Endometrial microvascular endothelial cells (primary cell): ENCODE measurements at regions not wholly inside any gene's neighbourhood (a gene's known extent, or its start where the extent isn't known, plus 50 kb on each side); places are given as distances from the start of the nearest gene placed in this dataset.

Experiments
- in situ Hi-C: cut with HindIII; loops from 2 replicates; pipeline ENCODE4 v1.10.0; 2017; ENCODE audit warnings: low sequenced_read_pairs, low pct_unique_long_range_greater_than_20kb; ENCODE audit errors: inconsistent ontology term

DNA sequence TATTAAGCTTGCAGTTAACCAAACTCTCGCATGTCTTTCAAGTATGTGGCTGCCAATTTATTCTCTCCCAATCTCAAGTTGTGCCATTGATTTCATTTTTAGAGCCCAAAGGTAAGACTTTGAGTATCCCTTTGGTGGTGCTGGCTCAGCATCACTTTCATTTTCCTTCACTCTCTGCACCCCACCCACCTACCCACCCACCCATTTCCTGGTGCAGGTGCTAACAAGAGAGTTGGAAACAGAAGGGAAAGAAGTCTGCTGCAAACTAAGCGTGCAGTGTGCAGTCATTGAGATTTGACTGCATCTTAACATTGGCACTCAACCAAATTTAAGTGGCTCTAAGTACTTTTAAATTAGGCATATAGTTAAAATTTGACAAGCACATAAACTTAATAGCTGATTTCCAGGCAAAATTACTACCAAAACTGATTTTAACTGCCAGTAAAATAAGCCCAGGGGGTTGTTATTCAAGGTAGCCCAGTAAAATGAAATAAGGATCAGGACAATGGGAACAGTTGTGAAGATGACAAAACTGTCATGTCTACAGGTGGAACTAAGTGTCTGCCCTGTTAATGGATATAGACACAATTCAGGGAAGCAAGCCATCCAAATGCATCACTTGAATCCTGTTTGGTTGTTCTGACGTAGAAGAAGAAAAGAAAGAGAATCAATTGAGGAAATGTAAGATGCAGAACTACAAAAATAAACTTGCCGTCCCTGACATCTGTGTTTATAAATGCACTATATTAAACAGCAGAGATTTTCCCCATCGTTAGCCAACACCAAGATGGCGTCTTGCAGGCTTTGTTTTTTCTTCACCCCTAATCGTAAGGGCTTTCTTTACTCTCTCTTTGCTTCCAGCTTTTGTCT, 184.2 kb downstream of the KDR start:
- in situ Hi-C loops = no loop called here

DNA sequence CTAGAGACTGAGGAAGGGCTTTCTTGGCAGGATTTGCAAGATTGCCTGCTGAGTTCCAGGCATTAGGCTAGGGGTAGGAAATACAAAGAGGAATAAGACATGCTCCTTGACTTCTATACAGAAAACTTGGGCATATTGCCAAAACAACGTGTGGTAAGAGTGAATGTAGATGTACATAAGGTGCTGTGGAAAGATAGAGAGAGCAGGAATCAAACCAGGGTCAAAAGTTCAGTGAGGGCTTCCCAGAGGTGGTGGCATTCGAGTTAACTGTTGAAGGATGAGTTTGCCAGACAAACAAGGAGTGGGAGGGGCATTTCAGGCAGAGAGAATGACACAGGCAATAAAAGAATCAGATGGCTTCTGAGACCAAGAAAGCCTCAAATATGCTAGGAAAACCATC, 187.9 kb downstream of the KDR start:
- in situ Hi-C loops = no loop called here

DNA sequence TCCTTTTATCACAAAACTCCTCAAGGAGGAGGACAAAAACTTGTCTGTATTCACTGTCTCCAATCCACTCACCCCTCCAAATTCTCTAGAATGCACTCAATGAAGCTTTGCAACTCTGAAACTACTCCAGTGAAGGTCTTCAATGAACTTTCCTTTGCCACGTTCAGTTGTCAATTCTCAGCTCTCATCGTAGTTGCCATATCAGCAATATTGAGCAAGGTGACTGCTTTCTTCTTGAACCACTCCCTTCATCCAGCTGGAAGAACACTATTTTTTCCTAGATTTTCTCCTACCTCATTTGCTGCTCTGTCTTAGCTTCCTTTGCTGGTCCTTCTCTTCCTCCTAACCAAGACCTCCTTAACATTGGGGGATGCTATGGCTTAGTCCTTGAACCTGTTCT, 191.8 kb downstream of the KDR start:
- in situ Hi-C loops = no loop called here

DNA sequence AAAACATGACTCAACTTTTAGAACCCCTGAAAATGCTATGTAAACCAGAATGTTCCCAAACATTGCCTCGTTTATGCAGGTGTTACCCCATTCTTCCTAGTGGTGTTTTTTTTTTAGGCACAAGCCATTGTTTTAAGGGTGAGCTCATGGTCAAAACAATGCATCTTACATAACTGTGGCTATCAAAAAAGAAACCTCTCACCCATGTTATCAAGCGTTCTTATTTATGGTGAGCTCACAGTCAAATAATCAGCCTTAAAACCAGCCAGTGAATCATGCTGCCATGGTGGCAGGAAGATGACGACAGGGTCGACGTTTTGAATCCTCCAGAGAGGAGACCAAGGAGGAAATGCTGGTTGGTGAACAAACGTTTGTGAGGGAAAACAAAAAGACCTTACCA, 195.2 kb downstream of the KDR start:
- in situ Hi-C loops = no loop called here

DNA sequence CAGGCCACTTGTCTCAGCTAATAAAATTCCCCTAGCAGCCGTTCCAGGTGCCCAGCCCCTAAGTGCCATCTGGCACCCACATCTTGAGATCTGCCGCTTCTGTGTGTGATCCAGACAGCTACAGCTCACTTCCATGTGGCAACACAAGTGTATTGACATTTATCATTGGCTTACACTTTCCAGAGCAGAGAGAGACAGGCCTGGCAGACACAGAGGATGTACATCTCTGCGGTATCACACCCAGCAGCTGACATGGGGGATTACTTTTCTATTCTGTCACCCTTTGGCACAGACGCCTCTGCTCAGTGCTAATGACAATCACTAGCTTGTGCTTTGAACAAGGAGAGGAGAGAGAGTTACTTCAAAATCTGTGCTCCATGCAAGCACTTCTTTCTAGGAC, 195.9 kb downstream of the KDR start:
- in situ Hi-C loops = no loop called here

DNA sequence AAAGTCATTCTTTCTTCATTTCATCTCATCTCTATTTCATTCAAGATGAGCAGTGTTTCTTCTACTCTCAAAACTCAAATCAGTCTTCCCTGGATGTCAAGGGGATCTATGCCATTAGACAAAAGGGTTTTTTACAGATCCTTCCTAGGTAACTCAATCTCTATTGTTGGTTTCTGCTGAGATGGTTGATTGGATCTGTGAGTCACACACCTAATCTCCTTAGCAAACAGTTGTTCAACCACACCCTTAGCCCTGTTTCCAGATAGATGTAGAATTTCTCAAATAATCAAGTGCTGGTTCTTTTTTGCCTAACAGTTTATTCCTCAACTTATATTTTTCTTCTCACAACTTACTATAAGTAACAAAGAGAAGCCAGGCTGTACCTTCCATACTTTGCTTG, 200.5 kb downstream of the KDR start:
- in situ Hi-C loops = no loop called here

DNA sequence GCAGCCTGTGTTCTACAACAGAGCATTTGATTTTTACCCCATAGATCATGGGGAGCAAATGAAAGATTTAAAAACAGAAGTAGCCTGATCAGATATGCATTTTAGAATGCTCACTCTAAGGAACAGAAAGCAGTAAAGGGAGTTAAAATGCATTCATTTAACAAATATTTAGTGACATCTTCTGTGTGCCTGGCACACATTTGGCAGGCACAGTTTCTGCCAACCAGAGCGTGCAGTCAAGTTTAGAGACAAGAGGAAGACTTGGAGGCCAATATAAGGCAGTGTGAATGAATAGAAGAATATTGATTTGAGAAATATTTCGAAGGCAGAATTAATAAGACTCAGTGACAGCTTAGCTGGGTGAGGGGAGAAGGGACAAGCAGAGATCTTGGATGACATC, 210.1 kb downstream of the KDR start:
- in situ Hi-C loops = no loop called here

DNA sequence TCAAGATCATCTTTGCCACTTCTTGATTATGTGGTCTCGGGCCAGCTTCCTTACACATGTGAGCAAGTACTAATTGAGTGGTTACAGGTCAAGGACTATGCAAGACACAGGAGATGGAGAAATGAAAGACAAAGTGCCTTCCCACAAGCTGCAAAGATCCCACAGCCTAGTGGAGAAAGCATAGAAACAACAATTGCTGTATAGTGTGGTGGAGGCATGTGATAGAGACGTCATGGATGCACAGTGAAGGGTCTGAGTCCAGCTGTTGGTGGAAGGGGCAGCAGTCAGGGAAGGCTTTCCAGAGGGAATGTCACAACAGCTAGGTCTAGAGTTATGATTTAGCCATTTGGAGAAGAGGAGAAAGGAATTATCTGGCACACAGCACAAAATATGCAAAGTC, 210.6 kb downstream of the KDR start:
- in situ Hi-C loops = no loop called here

DNA sequence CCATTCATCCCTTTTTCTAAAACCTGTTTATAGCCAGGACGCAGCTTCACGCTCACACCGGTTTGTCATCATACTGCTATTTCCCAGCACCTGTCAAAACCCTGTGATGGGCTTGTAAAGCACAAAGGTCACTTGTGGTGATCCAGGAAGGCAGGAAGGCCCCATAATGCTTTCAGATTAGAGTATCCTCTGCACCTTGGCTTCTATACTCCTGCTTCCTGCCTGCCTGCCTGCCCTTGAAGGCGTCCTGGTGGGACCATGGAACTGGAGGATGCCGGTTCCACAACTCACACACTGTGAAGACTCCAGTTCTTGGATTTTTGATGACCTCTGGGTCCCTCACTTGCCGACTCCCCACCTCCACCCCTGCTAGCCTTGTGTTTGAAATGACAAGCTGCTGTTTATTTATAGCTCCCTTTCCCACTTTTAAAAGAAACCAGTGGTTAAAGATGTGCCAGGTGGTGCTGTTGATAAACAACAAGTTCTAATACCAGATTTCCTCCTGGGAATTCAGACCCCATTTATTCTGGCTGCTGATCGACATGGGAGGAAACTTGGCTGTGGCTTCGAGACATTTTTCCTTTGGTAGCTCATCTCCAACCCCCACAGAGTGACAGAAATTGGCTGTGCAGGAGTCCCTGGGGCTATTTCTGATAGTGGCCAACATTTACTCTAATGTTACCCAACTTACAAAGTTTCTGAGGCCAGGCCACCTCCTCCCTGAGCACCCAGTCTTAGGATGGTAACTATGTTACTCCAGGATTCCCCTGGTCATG, 211.5 kb downstream of the KDR start:
- in situ Hi-C loops = no loop called here

DNA sequence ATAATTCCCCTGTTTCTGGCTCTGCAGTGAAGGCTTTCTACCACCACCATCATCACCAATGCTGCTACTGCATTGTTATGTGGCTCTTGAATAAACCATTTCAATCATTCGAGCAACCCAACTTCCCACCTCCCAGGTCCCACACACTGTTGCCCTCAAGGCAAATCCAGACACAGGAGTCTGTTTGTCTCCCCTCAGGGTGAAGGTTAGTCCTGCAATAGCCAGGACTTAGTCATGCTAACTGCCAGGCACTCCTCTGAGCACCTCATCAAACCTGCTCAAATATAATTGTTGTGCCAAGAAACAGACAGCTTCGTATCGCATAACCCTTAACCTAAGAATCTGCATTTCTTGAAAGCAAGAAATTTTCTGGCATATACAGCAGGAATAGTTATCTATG, 213.2 kb downstream of the KDR start:
- in situ Hi-C loops = no loop called here

DNA sequence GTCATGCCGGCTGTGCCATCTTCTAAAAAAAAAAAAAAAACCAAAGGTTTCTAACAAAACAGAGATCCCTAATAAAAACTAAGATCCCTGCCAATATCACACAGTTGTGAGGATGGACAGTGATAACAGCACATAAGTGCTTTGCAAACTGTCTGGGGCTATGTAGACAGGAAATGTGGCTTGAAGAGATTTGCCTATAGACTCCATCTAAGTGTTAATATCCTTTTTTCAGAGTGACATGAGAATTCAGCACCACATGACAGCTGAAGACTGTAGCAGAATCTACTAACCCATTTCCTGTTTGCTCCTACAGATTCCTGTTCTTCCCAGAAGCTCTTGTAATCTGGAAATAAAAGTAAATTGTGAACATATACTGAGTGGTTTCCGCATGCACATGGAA, 215.4 kb downstream of the KDR start:
- in situ Hi-C loops = no loop called here

DNA sequence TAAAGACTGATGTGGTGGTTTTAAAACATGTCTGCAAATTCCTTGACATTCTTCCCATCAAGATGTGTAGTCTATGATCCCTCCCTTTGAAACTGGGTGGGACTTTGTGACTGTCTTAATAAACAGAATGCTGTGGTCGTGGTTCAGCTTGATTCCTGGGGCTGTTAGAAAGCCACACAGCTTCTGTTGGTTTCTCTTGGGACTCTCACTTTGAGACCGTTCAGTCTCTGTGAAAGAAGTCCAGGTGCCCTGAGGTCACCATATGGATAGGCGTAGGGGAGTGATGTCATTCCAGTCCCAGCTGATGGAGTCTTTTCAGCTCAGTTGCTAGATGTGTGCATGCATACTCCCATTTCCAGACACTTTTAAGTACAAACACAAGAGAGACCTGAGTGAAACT, 216.6 kb downstream of the KDR start:
- in situ Hi-C loops = no loop called here

DNA sequence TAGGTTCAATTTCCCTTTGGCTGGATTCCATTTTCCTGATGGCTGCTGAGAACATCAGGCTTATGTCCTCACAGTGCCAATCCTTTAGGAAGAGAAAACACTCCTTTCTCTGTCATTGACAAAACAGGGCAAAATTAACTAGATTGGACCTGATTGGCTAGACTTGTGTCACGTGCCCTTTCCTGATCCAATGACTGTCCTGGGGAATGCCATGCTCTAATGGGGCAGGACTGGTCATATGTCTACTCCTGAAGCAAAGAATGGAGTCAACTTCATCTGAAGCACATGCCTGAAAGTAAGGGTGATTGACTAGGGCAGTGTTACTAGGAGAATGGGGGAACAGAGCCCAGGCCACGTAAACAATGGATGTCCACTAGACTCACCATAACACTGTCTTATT, 220.4 kb downstream of the KDR start:
- in situ Hi-C loops = no loop called here

DNA sequence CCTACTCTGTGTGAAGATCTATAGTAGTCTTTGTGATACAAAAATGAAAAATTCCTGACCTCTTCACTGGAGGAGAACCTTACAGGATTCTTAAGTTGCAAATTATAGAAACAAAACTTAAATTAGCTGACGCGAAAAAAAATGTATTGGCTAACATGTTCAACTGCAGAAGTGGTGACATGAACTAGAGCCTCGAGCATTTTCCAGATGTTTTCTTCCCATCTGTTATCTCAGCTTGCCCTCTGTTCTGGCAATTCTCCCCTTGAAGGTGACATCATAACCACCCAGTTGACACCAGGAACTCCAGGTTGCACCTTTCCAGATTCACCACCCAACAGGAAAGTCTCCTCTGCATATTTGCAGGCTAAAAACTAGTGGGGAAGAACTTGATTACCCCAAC, 222.4 kb downstream of the KDR start:
- in situ Hi-C loops = no loop called here

DNA sequence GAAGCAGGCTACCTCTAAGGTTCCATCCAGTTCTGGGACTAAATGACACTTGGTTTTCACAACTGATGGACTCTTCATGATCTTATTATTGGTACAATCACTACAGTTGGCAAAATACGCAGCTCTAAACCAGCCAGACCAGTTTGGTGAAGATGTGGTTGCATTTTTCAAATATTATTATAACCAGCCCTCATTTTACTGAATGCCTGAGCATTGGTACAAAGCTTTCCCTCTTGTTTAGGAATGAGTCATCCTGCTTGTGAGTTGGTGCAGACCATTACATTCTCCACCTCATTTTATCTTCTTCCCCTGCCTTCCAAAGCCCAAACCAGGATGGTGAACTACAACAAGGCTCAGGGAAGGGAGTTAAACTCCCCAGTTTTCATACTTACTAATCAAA, 223.1 kb downstream of the KDR start:
- in situ Hi-C loops = no loop called here

DNA sequence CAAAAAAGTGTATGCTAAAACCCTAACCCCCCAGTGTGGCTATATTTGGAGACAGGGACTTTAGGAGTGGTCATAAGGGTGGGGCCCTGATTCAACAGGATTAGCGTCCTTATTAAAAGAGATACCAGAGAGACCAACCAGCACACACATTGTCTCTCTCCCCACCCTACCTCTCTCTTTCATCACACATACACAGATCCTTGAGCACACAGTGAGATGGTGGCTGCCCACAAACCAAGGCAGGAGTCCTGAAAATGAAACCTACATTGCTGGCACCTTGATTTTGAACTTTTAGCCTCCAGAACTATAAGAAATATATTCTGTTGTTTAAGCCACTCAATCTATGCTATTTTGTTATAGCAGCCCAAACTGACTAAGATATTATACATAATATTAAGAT, 224.2 kb downstream of the KDR start:
- in situ Hi-C loops = no loop called here

DNA sequence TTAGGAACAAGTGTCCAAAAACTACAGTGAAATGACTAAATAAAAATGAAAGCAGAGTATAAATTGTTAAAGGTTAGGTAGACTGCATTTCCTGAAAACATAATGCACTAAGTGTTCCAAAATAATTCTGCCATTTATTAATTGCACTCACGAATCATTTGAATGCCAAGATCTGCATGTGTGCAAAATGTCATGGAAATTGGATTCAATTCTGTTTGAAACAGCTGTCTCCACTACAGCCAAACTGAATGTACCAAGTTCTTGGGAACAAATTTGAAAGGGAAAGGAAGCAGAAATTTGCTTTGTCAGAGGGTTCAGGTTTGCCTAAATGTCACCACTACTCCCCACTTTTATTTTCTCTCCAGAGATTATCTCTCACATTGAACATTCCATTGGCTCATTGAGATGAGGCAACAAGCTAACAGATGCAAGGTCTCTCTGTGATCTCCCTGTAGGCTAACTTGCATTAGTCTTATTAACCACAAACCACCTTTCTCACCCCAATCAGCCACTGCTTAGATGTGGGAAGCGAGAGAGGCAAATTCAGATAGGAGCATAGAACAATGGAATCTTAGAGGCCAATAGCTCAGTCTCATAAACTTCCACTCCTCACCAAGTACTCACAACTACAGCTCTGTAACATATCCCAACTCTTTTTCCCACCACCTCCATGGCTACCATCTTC, 226.6 kb downstream of the KDR start:
- in situ Hi-C loops = no loop called here

DNA sequence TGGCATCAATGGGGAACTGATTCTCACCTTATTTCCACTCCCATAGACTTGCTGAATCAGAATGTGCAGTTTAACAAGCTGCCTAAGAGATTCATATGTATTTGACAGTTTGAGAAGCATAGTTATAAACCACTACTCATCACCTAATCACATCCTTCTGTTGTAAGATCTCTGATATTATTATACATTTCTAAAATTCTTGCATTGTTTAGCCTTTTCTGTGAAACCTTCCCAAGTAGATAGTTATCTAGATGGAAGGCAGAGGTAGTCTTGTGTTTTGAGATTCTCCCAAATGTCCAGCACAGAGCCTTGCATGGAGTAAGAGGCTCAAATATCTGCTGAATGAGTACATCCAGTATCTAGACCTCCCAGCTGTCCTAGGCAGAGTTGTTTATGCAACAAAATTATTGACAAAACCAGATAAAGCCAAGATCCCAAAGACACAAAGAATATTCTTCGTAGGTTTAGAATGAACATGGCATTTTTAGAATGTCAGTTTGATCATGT, 227.3 kb downstream of the KDR start:
- in situ Hi-C loops = no loop called here

DNA sequence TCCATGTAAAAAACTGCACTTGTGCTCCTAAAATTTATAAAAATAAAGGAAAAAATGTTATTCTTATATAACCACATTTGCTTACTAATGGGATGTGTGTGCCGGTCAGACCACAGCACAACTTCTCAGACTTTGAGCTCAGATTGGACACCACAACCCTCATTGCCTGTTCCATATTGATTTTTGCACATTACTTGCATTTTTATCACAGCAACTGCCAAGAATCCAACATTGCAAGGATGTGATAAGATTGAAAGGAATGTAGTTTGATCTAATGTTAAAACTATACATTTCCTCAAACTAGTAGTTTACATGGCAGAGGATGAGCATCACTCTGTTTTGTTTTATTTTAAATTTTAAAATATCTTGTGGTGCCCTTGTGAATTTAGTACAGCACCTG, 227.8 kb downstream of the KDR start:
- in situ Hi-C loops = no loop called here

DNA sequence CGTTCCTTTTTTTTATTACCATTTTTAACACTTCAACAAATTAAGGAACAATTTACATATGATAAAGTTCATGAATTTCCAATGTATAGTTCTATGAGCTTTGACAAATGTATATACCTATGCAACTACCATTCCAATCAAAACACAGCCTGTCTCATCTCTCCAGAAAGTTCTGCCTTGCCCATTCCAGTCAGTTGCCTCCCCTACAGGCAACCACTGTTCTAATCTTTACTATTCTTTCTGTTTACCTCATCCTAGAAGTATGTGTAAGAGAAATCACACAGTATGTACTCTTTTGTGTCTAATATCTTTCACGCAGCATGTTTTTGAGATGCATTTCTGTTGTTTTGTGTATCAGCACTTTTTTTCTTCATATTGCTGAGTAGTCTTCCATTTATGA, 224.9 kb downstream of the KIT start:
- in situ Hi-C loops = no loop called here
